BE2C (cell line): ENCODE measurements at regions not wholly inside any gene's neighbourhood (a gene's known extent, or its start where the extent isn't known, plus 50 kb on each side); places are given as distances from the start of the nearest gene placed in this dataset.

ENCODE experiments used
- DNase-seq: peaks from one replicate; pipeline ENCODE4 v3.0.0-alpha.2; 2020
- H3K27me3 ChIP-seq: fragments of 250-450 bp; sonication (Bioruptor Pico); 2 replicates; pipeline ENCODE4 v1.5.1; 2020; ENCODE audit warnings: mild to moderate bottlenecking
- H3K36me3 ChIP-seq: fragments of 250-450 bp; sonication (Bioruptor Pico); 2 replicates; pipeline ENCODE4 v1.5.1; 2020; ENCODE audit warnings: mild to moderate bottlenecking
- H3K4me1 ChIP-seq: fragments of 250-450 bp; sonication (Bioruptor Pico); 2 replicates; pipeline ENCODE4 v1.5.1; 2020
- H3K4me3 ChIP-seq: 2 replicates; pipeline ENCODE4 v1.5.1; 2011; ENCODE audit warnings: low read depth, low read length
- H3K9me3 ChIP-seq: fragments of 250-450 bp; sonication (Bioruptor Pico); 2 replicates; pipeline ENCODE4 v1.5.1; 2020
- CTCF ChIP-seq: IDR thresholded peaks from 2 replicates; pipeline ENCODE4 v1.5.1; 2012; ENCODE audit warnings: mild to moderate bottlenecking, low read depth, low read length

- TF ChIP-seq CTCF, result no peak
- no peak for DNase-seq
- Histone ChIP-seq H3K4me1 (no peaks in the 10 kb centered on the region), H3K36me3 (no peaks in the 10 kb centered on the region), H3K27me3 (no peaks in the 10 kb centered on the region; the same call in 1 of the 2 replicates), H3K9me3 (no peaks in the 10 kb centered on the region), H3K4me3 (no peak overlapping the region)
These were observed 66.0 kb upstream of the FREM2 start for GRCh38 chr13:38620876-38621275.

GRCh38 chr13:38624822-38625221 is 62.1 kb upstream of the FREM2 start:
- DNase-seq, result no peak
- no peak overlapping the region for H3K4me3 ChIP-seq
- TF ChIP-seq CTCF, result no peak
- H3K9me3 ChIP-seq, result no peaks in the 10 kb centered on the region
- no peaks in the 10 kb centered on the region for H3K36me3 ChIP-seq
- no peaks in the 10 kb centered on the region; the same call in 1 of the 2 replicates for H3K27me3 ChIP-seq
- no peaks in the 10 kb centered on the region for H3K4me1 ChIP-seq

- H3K36me3 ChIP-seq, result no peaks in the 10 kb centered on the region
- no peaks in the 10 kb centered on the region for H3K27me3 ChIP-seq
- no peaks in the 10 kb centered on the region for H3K4me1 ChIP-seq
- no peak for TF ChIP-seq CTCF
- H3K4me3 ChIP-seq, result no peak overlapping the region
- no peaks in the 10 kb centered on the region for H3K9me3 ChIP-seq
- DNase-seq, result no peak
These were observed 58.3 kb upstream of the FREM2 start for GRCh38 chr13:38628554-38628953.

GRCh38 chr13:38630780-38631179 is 56.1 kb upstream of the FREM2 start:
- no peaks in the 10 kb centered on the region for H3K9me3 ChIP-seq
- no peak for DNase-seq
- H3K4me3 ChIP-seq, result no peak overlapping the region
- H3K4me1 ChIP-seq, result no peaks in the 10 kb centered on the region
- H3K27me3 ChIP-seq, result no peaks in the 10 kb centered on the region
- no peak for TF ChIP-seq CTCF
- no peaks in the 10 kb centered on the region for H3K36me3 ChIP-seq

GRCh38 chr13:38635030-38635429 is 51.8 kb upstream of the FREM2 start:
- no peak for TF ChIP-seq CTCF
- H3K9me3 ChIP-seq, result no peaks in the 10 kb centered on the region
- no peaks in the 10 kb centered on the region for H3K27me3 ChIP-seq
- no peaks in the 10 kb centered on the region for H3K36me3 ChIP-seq
- DNase-seq, result no peak
- no peak overlapping the region for H3K4me3 ChIP-seq
- H3K4me1 ChIP-seq, result no peaks in the 10 kb centered on the region

- no peaks in the 10 kb centered on the region for H3K4me1 ChIP-seq
These were observed 50.8 kb upstream of the FREM2 start for GRCh38 chr13:38636073-38636472.

More at GRCh38 chr13:38636073-38636472, 50.8 kb upstream of the FREM2 start:
- Histone ChIP-seq H3K36me3 (no peaks in the 10 kb centered on the region), H3K4me3 (no peak overlapping the region), H3K27me3 (no peaks in the 10 kb centered on the region), H3K9me3 (no peaks in the 10 kb centered on the region)
- no peak for TF ChIP-seq CTCF
- no peak for DNase-seq
